Transverse colon (tissue), 4 donors: ENCODE measurements at regions not wholly inside any gene's neighbourhood (a gene's known extent, or its start where the extent isn't known, plus 50 kb on each side); places are given as distances from the start of the nearest gene placed in this dataset.

Experiments
- DNase-seq: peaks from one replicate; pipeline ENCODE4 v3.0.0-alpha.2; 2019
- H3K27ac ChIP-seq, 4 donors: fragments of 200-600 bp; sonication (generic); 2 replicates each; pipeline ENCODE4 v1.5.1; 2016 to 2018; ENCODE audit warnings: inconsistent platforms in 4 of 4
- H3K27me3 ChIP-seq: fragments of 200-600 bp; sonication (generic); 2 replicates; pipeline ENCODE4 v1.5.1; 2017; ENCODE audit warnings: inconsistent platforms
- H3K36me3 ChIP-seq, 4 donors: fragments of 200-600 bp; sonication (generic); 2 replicates each; pipeline ENCODE4 v1.5.1; 2017 to 2019; ENCODE audit warnings: inconsistent platforms in 4 of 4
- H3K4me1 ChIP-seq, 4 donors: fragments of 200-600 bp; sonication (generic); 2 replicates each; pipeline ENCODE4 v1.5.1; 2017 to 2020; ENCODE audit warnings: inconsistent platforms in 4 of 4
- H3K4me3 ChIP-seq, 4 donors: fragments of 200-600 bp; sonication (generic); 1 replicate in 1 of 4; 2 replicates in 3 of 4; pipeline versions ENCODE4 v1.5.1 to v1.6.1; 2017 to 2019; ENCODE audit warnings: inconsistent platforms in 4 of 4
- H3K9me3 ChIP-seq, 2 donors: fragments of 200-600 bp; sonication (generic); 2 replicates each; pipeline ENCODE4 v1.5.1; 2017 to 2019; ENCODE audit warnings: inconsistent platforms in 2 of 2
- EP300 ChIP-seq: sonication (generic); formaldehyde crosslinking; IDR thresholded peaks from one replicate; pipeline ENCODE4 v1.6.1; 2017; ENCODE audit warnings: antibody characterized with exemption, low read depth
- POLR2A ChIP-seq: fragments of 450-650 bp; IDR thresholded peaks from one replicate; pipeline ENCODE4 v1.6.1; 2016; ENCODE audit warnings: antibody characterized with exemption, mild to moderate bottlenecking, moderate library complexity
- POLR2AphosphoS5 ChIP-seq, 3 donors: sonication (generic); formaldehyde crosslinking; IDR thresholded peaks; one replicate each; pipeline ENCODE4 v1.6.1; 2016; ENCODE audit warnings: antibody characterized with exemption in 3 of 3
- WGBS, 2 donors: methylation state at CpG; one replicate each; pipeline ENCODE4 v1.1.5; 2018; ENCODE audit warnings: low coverage in 1 of 2; 5-methylcytosine and 5-hydroxymethylcytosine counted together
- in situ Hi-C, 4 donors: fragments of 200-750 bp; cut with MboI; loops; one replicate each; pipeline versions ENCODE4 v1.15.0 to v1.15.1; 2017; ENCODE audit warnings: low sequenced_read_pairs in 3 of 4, low pct_ligation_motif_present in 1 of 4, low pct_unique_long_range_greater_than_20kb in 1 of 4
- intact Hi-C: fragments of 100-400 bp; cut with DNase I; formaldehyde crosslinking; loops from one replicate; pipeline ENCODE4 v1.15.1; 2023; ENCODE audit warnings: low total_unique reads
- TF ChIP-seq, protein P1 (sequence below), 5 experiments: fragments of 200-600 bp in 3 of 5; fragments of 450-650 bp in 2 of 5; sonication (generic) in 3 of 5; IDR thresholded peaks; 1 replicate in 2 of 5; 2 replicates in 3 of 5; pipeline ENCODE4 v1.5.1; 2016 to 2017; ENCODE audit warnings: antibody characterized with exemption in 5 of 5, inconsistent platforms in 3 of 5, mild to moderate bottlenecking in 2 of 5, moderate library complexity in 1 of 5

DNA sequence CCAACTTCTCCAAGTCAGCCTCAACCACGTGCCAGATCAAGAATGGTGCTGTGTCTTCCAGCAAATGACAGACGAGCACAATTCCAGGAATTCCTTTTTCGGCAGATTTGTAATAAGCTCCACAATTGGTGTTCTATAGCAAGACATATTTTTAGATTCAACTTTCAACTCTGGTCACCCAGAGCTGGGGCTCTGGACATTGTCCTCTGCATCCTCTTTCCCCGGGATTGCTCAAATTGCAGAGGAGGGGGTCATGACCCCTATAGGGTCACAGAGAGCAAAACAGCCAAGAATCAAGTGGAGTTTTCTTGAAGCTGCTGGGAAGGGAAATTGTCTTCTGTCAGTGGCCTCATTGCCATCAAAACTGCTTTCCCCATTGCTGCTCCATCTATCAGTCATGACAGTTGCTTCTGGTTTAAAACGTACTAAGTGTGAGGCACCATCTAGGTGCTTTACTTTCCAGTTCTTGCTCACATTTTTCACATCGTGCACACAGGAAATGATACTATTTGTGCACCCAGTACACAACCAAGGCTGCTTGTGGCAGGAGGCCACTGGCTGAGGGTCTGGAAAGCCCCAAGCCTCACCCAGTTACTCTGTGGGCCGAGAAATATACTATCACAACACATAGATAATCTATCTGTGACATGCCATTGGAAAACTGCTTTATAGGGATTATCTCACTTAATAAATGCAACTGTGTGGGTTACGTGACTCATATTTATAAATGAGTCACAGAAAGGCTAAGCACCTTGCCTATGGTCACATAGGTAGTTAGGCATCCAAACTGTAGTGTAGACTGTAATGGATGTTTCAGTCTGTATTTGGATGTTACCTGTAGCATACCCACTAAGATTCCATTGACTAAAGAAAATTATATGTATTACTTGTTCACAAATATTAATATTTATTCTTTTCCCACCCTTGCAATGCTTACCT, 91.7 kb upstream of the PHOX2B start:
- intact Hi-C loops = no loop called here
- in situ Hi-C loops = no loop called here
- TF ChIP-seq EP300 (no peak), POLR2AphosphoS5 (IDR thresholded peaks at IDR 0.05) (no peak), POLR2A (no peak)
- TF ChIP-seq, protein P1, sequence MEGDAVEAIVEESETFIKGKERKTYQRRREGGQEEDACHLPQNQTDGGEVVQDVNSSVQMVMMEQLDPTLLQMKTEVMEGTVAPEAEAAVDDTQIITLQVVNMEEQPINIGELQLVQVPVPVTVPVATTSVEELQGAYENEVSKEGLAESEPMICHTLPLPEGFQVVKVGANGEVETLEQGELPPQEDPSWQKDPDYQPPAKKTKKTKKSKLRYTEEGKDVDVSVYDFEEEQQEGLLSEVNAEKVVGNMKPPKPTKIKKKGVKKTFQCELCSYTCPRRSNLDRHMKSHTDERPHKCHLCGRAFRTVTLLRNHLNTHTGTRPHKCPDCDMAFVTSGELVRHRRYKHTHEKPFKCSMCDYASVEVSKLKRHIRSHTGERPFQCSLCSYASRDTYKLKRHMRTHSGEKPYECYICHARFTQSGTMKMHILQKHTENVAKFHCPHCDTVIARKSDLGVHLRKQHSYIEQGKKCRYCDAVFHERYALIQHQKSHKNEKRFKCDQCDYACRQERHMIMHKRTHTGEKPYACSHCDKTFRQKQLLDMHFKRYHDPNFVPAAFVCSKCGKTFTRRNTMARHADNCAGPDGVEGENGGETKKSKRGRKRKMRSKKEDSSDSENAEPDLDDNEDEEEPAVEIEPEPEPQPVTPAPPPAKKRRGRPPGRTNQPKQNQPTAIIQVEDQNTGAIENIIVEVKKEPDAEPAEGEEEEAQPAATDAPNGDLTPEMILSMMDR (IDR thresholded peaks at IDR 0.05) = no peak
- Histone ChIP-seq H3K27me3 (peaks cover 5% of the 10 kb centered on the region), H3K36me3 (no peaks in the 10 kb centered on the region), H3K4me3 (no peak overlapping the region), H3K9me3 (no peaks in the 10 kb centered on the region), H3K4me1 (no peaks in the 10 kb centered on the region), H3K27ac (no peak overlapping the region)
- DNase-seq = no peak
- WGBS, 2 donors = 25 to 29% methylated on average over 6 to 8 of the region's 8 CpGs

GRCh38 chr4:41838590-41838989, 90.1 kb upstream of the PHOX2B start:
- H3K4me1 ChIP-seq = no peaks in the 10 kb centered on the region
- no peaks in the 10 kb centered on the region for H3K9me3 ChIP-seq
- H3K36me3 ChIP-seq = no peaks in the 10 kb centered on the region
- peaks cover 5% of the 10 kb centered on the region for H3K27me3 ChIP-seq
- no peak for DNase-seq
- intact Hi-C loops (no loop called here), in situ Hi-C loops (no loop called here)
- H3K4me3 ChIP-seq = no peak overlapping the region
- no peak for TF ChIP-seq EP300
- no peak for TF ChIP-seq POLR2AphosphoS5 (IDR thresholded peaks at IDR 0.05)
- no peak for TF ChIP-seq POLR2A
- TF ChIP-seq, protein P1 (IDR thresholded peaks at IDR 0.05) = no peak
- H3K27ac ChIP-seq = no peak overlapping the region

DNA sequence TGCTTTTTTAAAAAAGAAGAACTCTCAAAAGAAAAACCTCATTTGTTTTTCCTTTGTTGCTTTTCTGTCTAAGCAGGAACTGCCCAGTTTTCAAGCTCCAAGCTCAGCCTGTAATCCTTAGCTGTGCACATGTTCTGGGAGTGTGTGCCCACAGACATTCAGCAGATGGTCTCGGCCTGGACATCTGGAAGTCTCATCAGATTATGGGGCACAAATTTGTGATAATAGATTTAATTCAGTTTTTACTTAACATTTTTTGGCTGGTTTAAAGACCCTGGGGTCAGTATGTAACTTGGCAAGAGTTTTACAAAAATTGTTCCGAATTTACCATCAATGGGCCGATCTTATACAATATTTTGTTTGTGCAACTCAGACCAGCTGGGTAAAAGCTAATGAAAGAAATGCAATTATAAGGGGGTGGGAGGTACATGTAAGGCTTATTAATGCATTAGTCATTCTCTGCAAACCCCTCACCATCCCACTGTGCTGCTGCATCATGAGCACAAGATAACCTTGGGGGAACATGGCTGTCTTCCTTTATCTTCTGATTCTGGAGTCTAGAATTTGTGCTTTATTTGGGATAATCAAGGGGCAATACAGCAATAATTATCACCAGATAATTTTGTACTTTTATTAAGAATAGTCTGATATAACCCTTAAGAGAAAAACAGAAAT, 86.9 kb upstream of the PHOX2B start:
- Histone ChIP-seq H3K4me3 (no peak overlapping the region), H3K9me3 (no peaks in the 10 kb centered on the region), H3K27me3 (peaks cover 5% of the 10 kb centered on the region), H3K4me1 (no peaks in the 10 kb centered on the region), H3K27ac (no peak overlapping the region), H3K36me3 (no peaks in the 10 kb centered on the region)
- TF ChIP-seq EP300 (no peak), POLR2AphosphoS5 (IDR thresholded peaks at IDR 0.05) (no peak), POLR2A (no peak)
- TF ChIP-seq, protein P1 (IDR thresholded peaks at IDR 0.05) = no peak
- intact Hi-C loops = no loop called here
- 85 to 86% methylated on average over 3 of the region's 3 CpGs for WGBS, 2 donors
- DNase-seq = no peak
- in situ Hi-C loops = no loop called here

DNA sequence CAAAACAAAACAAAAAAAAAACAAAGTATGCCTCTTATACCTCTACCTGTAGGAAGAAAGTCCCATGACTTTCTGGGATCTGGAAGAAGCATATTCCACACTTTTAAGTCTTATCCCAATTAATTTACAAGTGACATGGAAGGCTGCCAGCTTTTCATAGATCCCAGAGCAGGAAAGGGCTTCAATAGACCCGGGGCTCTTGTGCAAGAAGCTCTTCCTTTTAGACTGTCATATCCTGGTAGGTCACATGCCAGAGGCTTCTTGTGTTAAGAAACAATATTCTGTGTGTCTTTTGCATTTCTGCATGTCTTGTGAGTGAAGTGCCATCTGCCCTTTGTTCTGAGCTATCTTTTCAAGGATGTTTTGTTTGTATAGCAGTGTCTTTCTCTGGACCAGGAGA, 84.4 kb upstream of the PHOX2B start:
- in situ Hi-C loops = no loop called here
- no peaks in the 10 kb centered on the region for H3K27me3 ChIP-seq
- DNase-seq = no peak
- no peaks in the 10 kb centered on the region for H3K4me1 ChIP-seq
- H3K9me3 ChIP-seq = no peaks in the 10 kb centered on the region
- H3K27ac ChIP-seq = no peak overlapping the region
- H3K36me3 ChIP-seq = no peaks in the 10 kb centered on the region
- WGBS, 2 donors = 12 to 25% methylated on average over 1 of the region's 1 CpG
- H3K4me3 ChIP-seq = no peak overlapping the region
- TF ChIP-seq POLR2A = no peak
- no peak for TF ChIP-seq POLR2AphosphoS5 (IDR thresholded peaks at IDR 0.05)
- no peak for TF ChIP-seq EP300
- TF ChIP-seq, protein P1 (IDR thresholded peaks at IDR 0.05) = no peak
- intact Hi-C loops = no loop called here
